ENCODE measurements at regions not wholly inside any gene's neighbourhood (a gene's known extent, or its start where the extent isn't known, plus 50 kb on each side); places are given as distances from the start of the nearest gene placed in this dataset.

GRCh38 chr7:35553519-35553918 lies 141.4 kb downstream of the HERPUD2 start:
- DNase-seq (ENCODE audit: low read depth in 6 of 9, low spot score in 9 of 9), result no peak

GRCh38 chr7:35552691-35553090 lies 142.2 kb downstream of the HERPUD2 start:
- Histone ChIP-seq H3K4me3 (ENCODE audit: low read length in 2 of 2) (no peak overlapping the region), H3K9me3 (ENCODE audit: control insufficient read depth in 2 of 2, insufficient read depth in 1 of 2, low read length in 1 of 2) (no peaks in the 10 kb centered on the region), H3K4me1 (ENCODE audit: control insufficient read depth in 2 of 2, insufficient read depth in 2 of 2, low read length in 2 of 2) (no peaks in the 10 kb centered on the region), H3K27me3 (ENCODE audit: control insufficient read depth in 2 of 2, insufficient read depth in 1 of 2, low read length in 1 of 2) (no peaks in the 10 kb centered on the region), H3K27ac (ENCODE audit: low read depth in 1 of 2, low read length in 1 of 2) (no peak overlapping the region), H3K36me3 (ENCODE audit: control insufficient read depth in 2 of 2, insufficient read depth in 2 of 2, low read length in 1 of 2) (no peaks in the 10 kb centered on the region)
- DNase-seq (ENCODE audit: low read depth in 6 of 9, low spot score in 9 of 9), result no peak
- 90% methylated on average over 2 of the region's 2 CpGs for WGBS

More at GRCh38 chr7:35553519-35553918, 141.4 kb downstream of the HERPUD2 start:
- WGBS, result 81% methylated on average over 2 of the region's 2 CpGs
- Histone ChIP-seq H3K9me3 (ENCODE audit: control insufficient read depth in 2 of 2, insufficient read depth in 1 of 2, low read length in 1 of 2) (no peaks in the 10 kb centered on the region), H3K36me3 (ENCODE audit: control insufficient read depth in 2 of 2, insufficient read depth in 2 of 2, low read length in 1 of 2) (no peaks in the 10 kb centered on the region), H3K27me3 (ENCODE audit: control insufficient read depth in 2 of 2, insufficient read depth in 1 of 2, low read length in 1 of 2) (no peaks in the 10 kb centered on the region), H3K4me1 (ENCODE audit: control insufficient read depth in 2 of 2, insufficient read depth in 2 of 2, low read length in 2 of 2) (no peaks in the 10 kb centered on the region), H3K27ac (ENCODE audit: low read depth in 1 of 2, low read length in 1 of 2) (no peak overlapping the region), H3K4me3 (ENCODE audit: low read length in 2 of 2) (no peak overlapping the region)

- no peaks in the 10 kb centered on the region for H3K9me3 ChIP-seq (ENCODE audit: control insufficient read depth in 2 of 2, insufficient read depth in 1 of 2, low read length in 1 of 2)
- 43% methylated on average over 3 of the region's 3 CpGs for WGBS
- DNase-seq (ENCODE audit: low read depth in 6 of 9, low spot score in 9 of 9), result no peak
- H3K27me3 ChIP-seq (ENCODE audit: control insufficient read depth in 2 of 2, insufficient read depth in 1 of 2, low read length in 1 of 2), result no peaks in the 10 kb centered on the region
- H3K4me1 ChIP-seq (ENCODE audit: control insufficient read depth in 2 of 2, insufficient read depth in 2 of 2, low read length in 2 of 2), result no peaks in the 10 kb centered on the region
- no peak overlapping the region for H3K27ac ChIP-seq (ENCODE audit: low read depth in 1 of 2, low read length in 1 of 2)
- H3K36me3 ChIP-seq (ENCODE audit: control insufficient read depth in 2 of 2, insufficient read depth in 2 of 2, low read length in 1 of 2), result no peaks in the 10 kb centered on the region
- H3K4me3 ChIP-seq (ENCODE audit: low read length in 2 of 2), result no peak overlapping the region
Observed at GRCh38 chr7:35551321-35552081, 143.4 kb downstream of the HERPUD2 start.

GRCh38 chr7:35550831-35551230 lies 144.1 kb downstream of the HERPUD2 start:
- Histone ChIP-seq H3K27me3 (ENCODE audit: control insufficient read depth in 2 of 2, insufficient read depth in 1 of 2, low read length in 1 of 2) (no peaks in the 10 kb centered on the region), H3K27ac (ENCODE audit: low read depth in 1 of 2, low read length in 1 of 2) (no peak overlapping the region)

GRCh38 chr7:35549781-35550180 lies 145.2 kb downstream of the HERPUD2 start:
- Histone ChIP-seq H3K4me1 (ENCODE audit: control insufficient read depth in 2 of 2, insufficient read depth in 2 of 2, low read length in 2 of 2) (no peaks in the 10 kb centered on the region), H3K27me3 (ENCODE audit: control insufficient read depth in 2 of 2, insufficient read depth in 1 of 2, low read length in 1 of 2) (no peaks in the 10 kb centered on the region), H3K9me3 (ENCODE audit: control insufficient read depth in 2 of 2, insufficient read depth in 1 of 2, low read length in 1 of 2) (no peaks in the 10 kb centered on the region), H3K27ac (ENCODE audit: low read depth in 1 of 2, low read length in 1 of 2) (no peak overlapping the region), H3K36me3 (ENCODE audit: control insufficient read depth in 2 of 2, insufficient read depth in 2 of 2, low read length in 1 of 2) (no peaks in the 10 kb centered on the region), H3K4me3 (ENCODE audit: low read length in 2 of 2) (no peak overlapping the region)
- WGBS, result 92% methylated on average over 3 of the region's 3 CpGs
- no peak for DNase-seq (ENCODE audit: low read depth in 6 of 9, low spot score in 9 of 9)

More at GRCh38 chr7:35550831-35551230, 144.1 kb downstream of the HERPUD2 start:
- no peak overlapping the region for H3K4me3 ChIP-seq (ENCODE audit: low read length in 2 of 2)
- H3K9me3 ChIP-seq (ENCODE audit: control insufficient read depth in 2 of 2, insufficient read depth in 1 of 2, low read length in 1 of 2), result no peaks in the 10 kb centered on the region
- DNase-seq (ENCODE audit: low read depth in 6 of 9, low spot score in 9 of 9), result no peak
- no peaks in the 10 kb centered on the region for H3K36me3 ChIP-seq (ENCODE audit: control insufficient read depth in 2 of 2, insufficient read depth in 2 of 2, low read length in 1 of 2)
- WGBS, result 77% methylated on average over 5 of the region's 5 CpGs
- no peaks in the 10 kb centered on the region for H3K4me1 ChIP-seq (ENCODE audit: control insufficient read depth in 2 of 2, insufficient read depth in 2 of 2, low read length in 2 of 2)

- Histone ChIP-seq H3K4me1 (ENCODE audit: control insufficient read depth in 2 of 2, insufficient read depth in 2 of 2, low read length in 2 of 2) (no peaks in the 10 kb centered on the region), H3K4me3 (ENCODE audit: low read length in 2 of 2) (no peak overlapping the region), H3K9me3 (ENCODE audit: control insufficient read depth in 2 of 2, insufficient read depth in 1 of 2, low read length in 1 of 2) (no peaks in the 10 kb centered on the region), H3K27ac (ENCODE audit: low read depth in 1 of 2, low read length in 1 of 2) (no peak overlapping the region), H3K27me3 (ENCODE audit: control insufficient read depth in 2 of 2, insufficient read depth in 1 of 2, low read length in 1 of 2) (no peaks in the 10 kb centered on the region), H3K36me3 (ENCODE audit: control insufficient read depth in 2 of 2, insufficient read depth in 2 of 2, low read length in 1 of 2) (no peaks in the 10 kb centered on the region)
- 96% methylated on average over 4 of the region's 4 CpGs for WGBS
- DNase-seq (ENCODE audit: low read depth in 6 of 9, low spot score in 9 of 9), result no peak
Observed at GRCh38 chr7:35548291-35548690, 146.6 kb downstream of the HERPUD2 start.

GRCh38 chr7:35546691-35547429 lies 148.1 kb downstream of the HERPUD2 start:
- DNase-seq (ENCODE audit: low read depth in 6 of 9, low spot score in 9 of 9), result no peak
- WGBS, result 92% methylated on average over 7 of the region's 7 CpGs
- H3K27ac ChIP-seq (ENCODE audit: low read depth in 1 of 2, low read length in 1 of 2), result no peak overlapping the region
- H3K4me3 ChIP-seq (ENCODE audit: low read length in 2 of 2), result no peak overlapping the region
- no peaks in the 10 kb centered on the region for H3K27me3 ChIP-seq (ENCODE audit: control insufficient read depth in 2 of 2, insufficient read depth in 1 of 2, low read length in 1 of 2)
- H3K36me3 ChIP-seq (ENCODE audit: control insufficient read depth in 2 of 2, insufficient read depth in 2 of 2, low read length in 1 of 2), result no peaks in the 10 kb centered on the region
- no peaks in the 10 kb centered on the region for H3K4me1 ChIP-seq (ENCODE audit: control insufficient read depth in 2 of 2, insufficient read depth in 2 of 2, low read length in 2 of 2)
- H3K9me3 ChIP-seq (ENCODE audit: control insufficient read depth in 2 of 2, insufficient read depth in 1 of 2, low read length in 1 of 2), result no peaks in the 10 kb centered on the region

- Histone ChIP-seq H3K27me3 (ENCODE audit: control insufficient read depth in 2 of 2, insufficient read depth in 1 of 2, low read length in 1 of 2) (no peaks in the 10 kb centered on the region), H3K9me3 (ENCODE audit: control insufficient read depth in 2 of 2, insufficient read depth in 1 of 2, low read length in 1 of 2) (no peaks in the 10 kb centered on the region), H3K27ac (ENCODE audit: low read depth in 1 of 2, low read length in 1 of 2) (no peak overlapping the region), H3K36me3 (ENCODE audit: control insufficient read depth in 2 of 2, insufficient read depth in 2 of 2, low read length in 1 of 2) (no peaks in the 10 kb centered on the region), H3K4me3 (ENCODE audit: low read length in 2 of 2) (no peak overlapping the region), H3K4me1 (ENCODE audit: control insufficient read depth in 2 of 2, insufficient read depth in 2 of 2, low read length in 2 of 2) (no peaks in the 10 kb centered on the region)
- DNase-seq (ENCODE audit: low read depth in 6 of 9, low spot score in 9 of 9), result peak in 1 of 9 donors; percentile 14
- WGBS, result 31% methylated on average over 5 of the region's 5 CpGs
Observed at GRCh38 chr7:35545831-35546230, 149.1 kb downstream of the HERPUD2 start.

- peaks cover 0 to 3% of the 10 kb centered on the region in 2 donors for H3K27me3 ChIP-seq (ENCODE audit: control insufficient read depth in 2 of 2, insufficient read depth in 1 of 2, low read length in 1 of 2)
- no peak for DNase-seq (ENCODE audit: low read depth in 6 of 9, low spot score in 9 of 9)
- WGBS, result 94% methylated on average over 7 of the region's 7 CpGs
- H3K27ac ChIP-seq (ENCODE audit: low read depth in 1 of 2, low read length in 1 of 2), result no peak overlapping the region
- H3K9me3 ChIP-seq (ENCODE audit: control insufficient read depth in 2 of 2, insufficient read depth in 1 of 2, low read length in 1 of 2), result no peaks in the 10 kb centered on the region
- H3K4me3 ChIP-seq (ENCODE audit: low read length in 2 of 2), result no peak overlapping the region
- no peaks in the 10 kb centered on the region for H3K4me1 ChIP-seq (ENCODE audit: control insufficient read depth in 2 of 2, insufficient read depth in 2 of 2, low read length in 2 of 2)
- no peaks in the 10 kb centered on the region for H3K36me3 ChIP-seq (ENCODE audit: control insufficient read depth in 2 of 2, insufficient read depth in 2 of 2, low read length in 1 of 2)
Observed at GRCh38 chr7:35544028-35544742, 150.8 kb downstream of the HERPUD2 start.

Measured in thymus (tissue), 11 donors.